ENCODE measurements at regions not wholly inside any gene's neighbourhood (a gene's known extent, or its start where the extent isn't known, plus 50 kb on each side); places are given as distances from the start of the nearest gene placed in this dataset.
"Not testable (repeated sequence)": the region's sequence is repeated elsewhere in the genome, so short reads cannot be mapped to it uniquely, and the experiment has no call there.

GRCh38 chr6:112522587-112522986 is 175.5 kb downstream of the RFPL4B start:
- in situ Hi-C loops (cut with HindIII; ENCODE audit: low sequenced_read_pairs) = no loop called here
- TF ChIP-seq CTCF (IDR thresholded peaks at IDR 0.05; ENCODE audit: low read depth, low read length) = no peak
- DNase-seq (ENCODE audit: low read depth, low spot score) = no peak

GRCh38 chr6:112524071-112524470 is 176.9 kb downstream of the RFPL4B start:
- TF ChIP-seq CTCF (IDR thresholded peaks at IDR 0.05; ENCODE audit: low read depth, low read length) = no peak
- DNase-seq (ENCODE audit: low read depth, low spot score) = no peak
- no peak overlapping the region for H3K4me3 ChIP-seq (ENCODE audit: low read depth, low read length)
- in situ Hi-C loops (cut with HindIII; ENCODE audit: low sequenced_read_pairs) = no loop called here

More at GRCh38 chr6:112522587-112522986, 175.5 kb downstream of the RFPL4B start:
- no peak overlapping the region for H3K4me3 ChIP-seq (ENCODE audit: low read depth, low read length)

GRCh38 chr6:112525749-112526148 is 178.6 kb downstream of the RFPL4B start:
- in situ Hi-C loops (cut with HindIII; ENCODE audit: low sequenced_read_pairs) = no loop called here
- TF ChIP-seq CTCF (IDR thresholded peaks at IDR 0.05; ENCODE audit: low read depth, low read length) = no peak
- no peak overlapping the region for H3K4me3 ChIP-seq (ENCODE audit: low read depth, low read length)
- no peak for DNase-seq (ENCODE audit: low read depth, low spot score)

- in situ Hi-C loops (cut with HindIII; ENCODE audit: low sequenced_read_pairs) = no loop called here
- no peak overlapping the region for H3K4me3 ChIP-seq (ENCODE audit: low read depth, low read length)
- no peak for TF ChIP-seq CTCF (IDR thresholded peaks at IDR 0.05; ENCODE audit: low read depth, low read length)
- DNase-seq (ENCODE audit: low read depth, low spot score) = no peak
These were observed 179.5 kb downstream of the RFPL4B start for GRCh38 chr6:112526594-112526993.

- H3K4me3 ChIP-seq (ENCODE audit: low read depth, low read length); DNase-seq (ENCODE audit: low read depth, low spot score); in situ Hi-C loops (cut with HindIII; ENCODE audit: low sequenced_read_pairs): not testable (repeated sequence)
These were observed 181.2 kb downstream of the RFPL4B start for GRCh38 chr6:112528306-112528705.

- in situ Hi-C loops (cut with HindIII; ENCODE audit: low sequenced_read_pairs) = no loop called here
- DNase-seq (ENCODE audit: low read depth, low spot score) = no peak
- H3K4me3 ChIP-seq (ENCODE audit: low read depth, low read length) = no peak overlapping the region
- TF ChIP-seq CTCF (IDR thresholded peaks at IDR 0.05; ENCODE audit: low read depth, low read length) = no peak
These were observed 188.7 kb downstream of the RFPL4B start for GRCh38 chr6:112535816-112536215.

GRCh38 chr6:112539355-112539754 is 192.2 kb downstream of the RFPL4B start:
- no peak overlapping the region for H3K4me3 ChIP-seq (ENCODE audit: low read depth, low read length)
- no peak for TF ChIP-seq CTCF (IDR thresholded peaks at IDR 0.05; ENCODE audit: low read depth, low read length)
- in situ Hi-C loops (cut with HindIII; ENCODE audit: low sequenced_read_pairs) = no loop called here
- no peak for DNase-seq (ENCODE audit: low read depth, low spot score)

GRCh38 chr6:112541847-112542246 is 194.7 kb downstream of the RFPL4B start:
- DNase-seq (ENCODE audit: low read depth, low spot score); in situ Hi-C loops (cut with HindIII; ENCODE audit: low sequenced_read_pairs); H3K4me3 ChIP-seq (ENCODE audit: low read depth, low read length): not testable (repeated sequence)

GRCh38 chr6:112547321-112548085 is 200.4 kb downstream of the RFPL4B start:
- in situ Hi-C loops (cut with HindIII; ENCODE audit: low sequenced_read_pairs); H3K4me3 ChIP-seq (ENCODE audit: low read depth, low read length); DNase-seq (ENCODE audit: low read depth, low spot score): not testable (repeated sequence)

All from astrocyte of the spinal cord (primary cell).